B cell (primary cell): ENCODE measurements at regions not wholly inside any gene's neighbourhood (a gene's known extent, or its start where the extent isn't known, plus 50 kb on each side); places are given as distances from the start of the nearest gene placed in this dataset.

Source experiments
- ATAC-seq: fragments of 200-7000 bp; cut with Tn5 transposase; one replicate; pipeline ENCODE4 v1.10.0; 2021; ENCODE audit warnings: low read depth, mild to moderate bottlenecking, moderate number of reproducible peaks, moderate library complexity
- CTCF ChIA-PET: fragments of 350-600 bp; sonication (Branson Sonifier 250); formaldehyde crosslinking; loops from one replicate; lab custom pipeline; 2021; ENCODE audit warnings: antibody characterized with exemption, inconsistent platforms; lab: Charles Lee
- POLR2A ChIA-PET: fragments of 350-600 bp; sonication (Branson Sonifier 250); formaldehyde crosslinking; loops from one replicate; lab custom pipeline; 2021; ENCODE audit warnings: antibody characterized with exemption; lab: Charles Lee
- DNase-seq: peaks from one replicate; pipeline ENCODE4 v3.0.0; 2013
- H2AFZ ChIP-seq: 2 replicates; pipeline ENCODE4 v1.6.1; 2012; ENCODE audit warnings: mild to moderate bottlenecking, low read depth, low read length; ENCODE audit not compliant: insufficient read depth, poor library complexity, severe bottlenecking
- H3K27ac ChIP-seq, 2 donors: 1 replicate in 1 of 2; 2 replicates in 1 of 2; pipeline ENCODE4 v1.5.1; 2012 to 2013; ENCODE audit warnings: low read length in 2 of 2, mild to moderate bottlenecking in 2 of 2, moderate library complexity in 1 of 2
- H3K27me3 ChIP-seq, 4 experiments: fragments of 200-600 bp in 1 of 4; sonication (generic) in 1 of 4; replicated peaks in 1 of 4; 1 replicate in 2 of 4; 2 replicates in 2 of 4; pipeline versions ENCODE4 v1.6.1 to v1.7.0; 2013 to 2016; ENCODE audit warnings: low read length in 3 of 4, mild to moderate bottlenecking in 2 of 4, mixed read lengths in 1 of 4, moderate library complexity in 1 of 4; ENCODE audit not compliant: insufficient read depth in 4 of 4, control insufficient read depth in 3 of 4; ENCODE audit errors: control extremely low read depth in 1 of 4
- H3K36me3 ChIP-seq, 2 experiments: replicated peaks in 1 of 2; 1 replicate in 1 of 2; 2 replicates in 1 of 2; pipeline versions ENCODE4 v1.6.1 to v1.7.1; 2013; ENCODE audit warnings: low read length in 1 of 2; ENCODE audit not compliant: insufficient read depth in 2 of 2, control insufficient read depth in 1 of 2; ENCODE audit errors: control extremely low read depth in 1 of 2, extremely low read depth in 1 of 2
- H3K4me1 ChIP-seq, 2 donors: fragments of 200-600 bp in 1 of 2; sonication (generic) in 1 of 2; 1 replicate in 1 of 2; 2 replicates in 1 of 2; pipeline versions ENCODE4 v1.5.1 to v1.6.1; 2013 to 2017; ENCODE audit warnings: low read length in 2 of 2; ENCODE audit not compliant: control insufficient read depth in 2 of 2, insufficient read depth in 2 of 2
- H3K4me2 ChIP-seq: replicated peaks from 2 replicates; pipeline ENCODE3; 2012; ENCODE audit warnings: mild to moderate bottlenecking, low read depth, low read length; ENCODE audit not compliant: poor library complexity, severe bottlenecking
- H3K4me3 ChIP-seq, 5 experiments: fragments of 200-600 bp in 1 of 5; sonication (generic) in 1 of 5; 1 replicate in 3 of 5; 2 replicates in 2 of 5; pipeline versions ENCODE4 v1.5.1 to v1.7.0; 2011 to 2016; ENCODE audit warnings: low read length in 4 of 5, mild to moderate bottlenecking in 4 of 5, low read depth in 2 of 5, control low read depth in 1 of 5, moderate library complexity in 1 of 5; ENCODE audit not compliant: insufficient read depth in 1 of 5; ENCODE audit errors: control extremely low read depth in 1 of 5, extremely low read depth in 1 of 5
- H3K79me2 ChIP-seq: fragments of 200-600 bp; sonication (generic); one replicate; pipeline ENCODE4 v1.6.0; 2016; ENCODE audit warnings: low read length; ENCODE audit not compliant: control insufficient read depth, insufficient read depth
- H3K9ac ChIP-seq: fragments of 200-600 bp; sonication (generic); 2 replicates; pipeline ENCODE4 v1.6.1; 2017; ENCODE audit warnings: mild to moderate bottlenecking, low read length, moderate library complexity
- H3K9me3 ChIP-seq, 3 donors: one replicate each; pipeline versions ENCODE4 v1.6.1 to v1.7.1; 2013; ENCODE audit warnings: low read length in 2 of 3; ENCODE audit not compliant: control insufficient read depth in 2 of 3, insufficient read depth in 1 of 3; ENCODE audit errors: control extremely low read depth in 1 of 3
- H4K20me1 ChIP-seq: 2 replicates; pipeline ENCODE4 v1.6.0; 2012; ENCODE audit warnings: mild to moderate bottlenecking, low read length; ENCODE audit not compliant: insufficient read depth, control insufficient read depth, poor library complexity, severe bottlenecking
- H3K27ac Mint-ChIP-seq: one replicate; pipeline ENCODE4 v1.8.0; 2021; ENCODE audit warnings: mixed read lengths
- H3K27me3 Mint-ChIP-seq: one replicate; pipeline ENCODE4 v1.8.0; 2021; ENCODE audit warnings: mixed read lengths
- H3K4me1 Mint-ChIP-seq: one replicate; pipeline ENCODE4 v1.8.0; 2021; ENCODE audit warnings: mixed read lengths
- H3K4me3 Mint-ChIP-seq: one replicate; pipeline ENCODE4 v1.8.0; 2021; ENCODE audit warnings: mixed read lengths
- H3K9me3 Mint-ChIP-seq: one replicate; pipeline ENCODE4 v1.8.0; 2022; ENCODE audit warnings: mixed read lengths; ENCODE audit not compliant: insufficient read depth
- CTCF ChIP-seq: fragments of 200-600 bp; IDR thresholded peaks from one replicate; pipeline ENCODE4 v1.8.0; 2022; ENCODE audit warnings: antibody characterized with exemption, mild to moderate bottlenecking
- EZH2 ChIP-seq: IDR thresholded peaks from 2 replicates; pipeline ENCODE4 v1.6.1; 2012; ENCODE audit warnings: borderline replicate concordance, low read depth, mild to moderate bottlenecking, moderate library complexity, low read length; ENCODE audit not compliant: insufficient read depth, poor library complexity, severe bottlenecking
- WGBS: methylation state at CpG from one replicate; pipeline ENCODE4 v1.1.5; 2013; ENCODE audit warnings: missing lambda C conversion rate; ENCODE audit not compliant: insufficient coverage; 5-methylcytosine and 5-hydroxymethylcytosine counted together
- intact Hi-C: fragments of 100-400 bp; cut with micrococcal nuclease; formaldehyde crosslinking; loops from one replicate; pipeline ENCODE4 v1.10.0; 2022

- H4K20me1 ChIP-seq = no peaks in the 10 kb centered on the region
- POLR2A ChIA-PET = no interaction called here
- TF ChIP-seq CTCF (no peak), EZH2 (no peak)
- intact Hi-C loops = no loop called here
- H3K4me3 ChIP-seq = no peak overlapping the region
- Mint-ChIP-seq H3K4me1 (no peaks in the 10 kb centered on the region), H3K27me3 (no peaks in the 10 kb centered on the region), H3K9me3 (peaks cover 2% of the 10 kb centered on the region), H3K27ac (no peak overlapping the region), H3K4me3 (no peak overlapping the region)
- H3K9me3 ChIP-seq = no peaks in the 10 kb centered on the region
- no CpG with 5 or more reads among the region's 4 CpGs for WGBS
- H3K9ac ChIP-seq = no peak overlapping the region
- no peak overlapping the region for H2AFZ ChIP-seq
- ATAC-seq (no peak), DNase-seq (no peak)
- H3K36me3 ChIP-seq = no peaks in the 10 kb centered on the region
- no peak overlapping the region for H3K27ac ChIP-seq
- CTCF ChIA-PET = no interaction called here
- H3K27me3 ChIP-seq = no peaks in the 10 kb centered on the region
- H3K79me2 ChIP-seq = no peaks in the 10 kb centered on the region
- H3K4me1 ChIP-seq = no peaks in the 10 kb centered on the region
- no peak overlapping the region for H3K4me2 ChIP-seq
Observed at GRCh38 chr11:80077113-80077512, 636.3 kb upstream of the TENM4 start.

- no peaks in the 10 kb centered on the region for H3K27me3 ChIP-seq
- intact Hi-C loops = no loop called here
- ChIA-PET CTCF (no interaction called here), POLR2A (no interaction called here)
- H3K79me2 ChIP-seq = no peaks in the 10 kb centered on the region
- H3K4me2 ChIP-seq = no peak overlapping the region
- H2AFZ ChIP-seq = no peak overlapping the region
- H3K9ac ChIP-seq = no peak overlapping the region
- Mint-ChIP-seq H3K9me3 (peaks cover 2% of the 10 kb centered on the region), H3K4me3 (no peak overlapping the region), H3K27me3 (no peaks in the 10 kb centered on the region), H3K4me1 (no peaks in the 10 kb centered on the region), H3K27ac (no peak overlapping the region)
- no peak overlapping the region for H3K4me3 ChIP-seq
- no peaks in the 10 kb centered on the region for H3K4me1 ChIP-seq
- DNase-seq = no peak
- WGBS = 86% methylated on average over 2 of the region's 4 CpGs
- TF ChIP-seq CTCF = no peak
- no peak for TF ChIP-seq EZH2
- H3K36me3 ChIP-seq = no peaks in the 10 kb centered on the region
- ATAC-seq = no peak
- no peaks in the 10 kb centered on the region for H4K20me1 ChIP-seq
- no peak overlapping the region for H3K27ac ChIP-seq
- H3K9me3 ChIP-seq = no peaks in the 10 kb centered on the region
Observed at GRCh38 chr11:80074837-80075236, 634.0 kb upstream of the TENM4 start.
